ENCODE measurements at regions not wholly inside any gene's neighbourhood (a gene's known extent, or its start where the extent isn't known, plus 50 kb on each side); places are given as distances from the start of the nearest gene placed in this dataset.

- TF ChIP-seq POLR2A (IDR thresholded peaks at IDR 0.05) (no peak), CTCF (IDR thresholded peaks at IDR 0.05) (no peak), EP300 (IDR thresholded peaks at IDR 0.05) (no peak)
Observed at GRCh38 chr14:46573498-46573897, 78.1 kb downstream of the RPL10L start.

All from sigmoid colon (tissue), 4 donors.